ENCODE measurements at regions not wholly inside any gene's neighbourhood (a gene's known extent, or its start where the extent isn't known, plus 50 kb on each side); places are given as distances from the start of the nearest gene placed in this dataset.

GRCh38 chr5:61748651-61749050 lies 416.6 kb downstream of the ZSWIM6 start:
- TF ChIP-seq SIX5 (IDR thresholded peaks at IDR 0.05; ENCODE audit: low read depth, low read length) = no peak
- TF ChIP-seq TAF7 (optimal IDR thresholded peaks at IDR 0.05; ENCODE audit: borderline replicate concordance, low read depth, low read length) = no peak
- TF ChIP-seq CHD2 (IDR thresholded peaks at IDR 0.05; ENCODE audit: low read length) = no peak
- no peak for TF ChIP-seq GTF2F1 (IDR thresholded peaks at IDR 0.05; ENCODE audit: borderline replicate concordance, low read depth, low read length)
- no peak for TF ChIP-seq CBX8 (IDR thresholded peaks at IDR 0.05; ENCODE audit: borderline replicate concordance, low read depth, low read length)
- TF ChIP-seq RAD21 (IDR thresholded peaks at IDR 0.05 in 1 of 2, conservative IDR thresholded peaks at IDR 0.05 in 1 of 2; ENCODE audit: low read depth in 2 of 2, low read length in 2 of 2) = no peak
- TF ChIP-seq ZNF274 (IDR thresholded peaks at IDR 0.05; ENCODE audit: borderline replicate concordance, extremely low read depth, low read length) = no peak
- no peak for TF ChIP-seq SRF (IDR thresholded peaks at IDR 0.05; ENCODE audit: low read depth, low read length)
- Histone ChIP-seq H2BK5ac (ENCODE audit: low read depth, low read length) (no peak overlapping the region), H3K23ac (ENCODE audit: insufficient read length) (no peak overlapping the region), H2BK12ac (ENCODE audit: low read depth, low read length) (no peak overlapping the region), H3K27ac (ENCODE audit: low read depth, low read length) (no peak overlapping the region), H3K14ac (ENCODE audit: insufficient read length) (no peak overlapping the region), H4K20me1 (replicated peaks in 1 of 2; ENCODE audit: control insufficient read depth in 1 of 2, insufficient read depth in 2 of 2, low read length in 2 of 2) (no peaks in the 10 kb centered on the region), H2BK15ac (ENCODE audit: low read length) (no peak overlapping the region), H4K5ac (ENCODE audit: insufficient read length, low read depth, low read length) (no peak overlapping the region), H3K4me2 (ENCODE audit: insufficient read depth in 1 of 2, low read depth in 2 of 2, low read length in 2 of 2) (no peak overlapping the region), H2AK5ac (ENCODE audit: low read depth, low read length) (no peak overlapping the region), H2AFZ (ENCODE audit: low read length) (no peak overlapping the region), H3K4ac (replicated peaks; ENCODE audit: insufficient read length, low read depth, low read length) (no peak overlapping the region), H4K91ac (replicated peaks; ENCODE audit: insufficient read length, low read length) (no peak overlapping the region), H3K9ac (replicated peaks in 1 of 4; ENCODE audit: extremely low read depth in 1 of 4, low read depth in 3 of 4, low read length in 3 of 4) (no peak overlapping the region), H2BK20ac (ENCODE audit: low read length) (no peak overlapping the region), H4K8ac (ENCODE audit: extremely low read depth, insufficient read depth, low read length) (no peak overlapping the region), H2BK120ac (replicated peaks; ENCODE audit: low read depth, low read length) (no peak overlapping the region), H3K9me3 (ENCODE audit: insufficient read depth in 2 of 2, low read depth in 1 of 2, low read length in 1 of 2) (no peaks in the 10 kb centered on the region), H3K18ac (ENCODE audit: extremely low read depth, low read length) (no peak overlapping the region), H3K56ac (replicated peaks; ENCODE audit: insufficient read length, low read depth, low read length) (no peak overlapping the region), H3K79me2 (ENCODE audit: control insufficient read depth in 1 of 2, insufficient read depth in 2 of 2, low read length in 2 of 2) (no peaks in the 10 kb centered on the region), H3K27me3 (replicated peaks in 1 of 4; ENCODE audit: control insufficient read depth in 3 of 4, extremely low read depth in 1 of 4, insufficient read depth in 3 of 4, low read length in 3 of 4) (no peaks in the 10 kb centered on the region), H3K79me1 (ENCODE audit: low read depth, low read length) (no peaks in the 10 kb centered on the region), H3K4me1 (replicated peaks in 1 of 4; ENCODE audit: control insufficient read depth in 3 of 4, insufficient read depth in 4 of 4, low read length in 3 of 4) (no peaks in the 10 kb centered on the region), H3K4me3 (ENCODE audit: extremely low read depth in 1 of 4, insufficient read depth in 2 of 4, low read depth in 3 of 4, low read length in 4 of 4) (no peak overlapping the region), H3K23me2 (ENCODE audit: low read depth, low read length) (no peaks in the 10 kb centered on the region), H3K36me3 (ENCODE audit: control insufficient read depth in 2 of 4, insufficient read depth in 4 of 4, low read length in 3 of 4) (no peaks in the 10 kb centered on the region)
- DNase-seq (ENCODE audit: low read depth in 1 of 2, low spot score in 2 of 2) = no peak
- FAIRE-seq = no peak
- ChIA-PET POLR2A (ENCODE audit: partially characterized antibody) (interaction anchor here (0.6 to 0.7 kb wide), 2 partner anchors 18 to 169 kb away, joined by 3 to 4 read pairs; no protein-coding TSS in a partner anchor), CTCF (ENCODE audit: partially characterized antibody) (interaction anchor here (2.9 kb wide), 1 partner anchor 20 kb away, joined by 16 read pairs; no protein-coding TSS in a partner anchor)
- 79% methylated on average over 1 of the region's 1 CpG; no CpG with 5 or more reads in 1 of the 2 experiments for WGBS, 2 experiments (ENCODE audit: extremely low coverage in 1 of 2, insufficient coverage in 1 of 2, insufficient read length in 1 of 2, insufficient replicate concordance in 2 of 2, low coverage in 1 of 2, low lambda C conversion rate in 2 of 2, missing lambda C conversion rate in 1 of 2)
